Neural progenitor cell (in vitro differentiated cells): ENCODE measurements at regions not wholly inside any gene's neighbourhood (a gene's known extent, or its start where the extent isn't known, plus 50 kb on each side); places are given as distances from the start of the nearest gene placed in this dataset.

Experiments
- CTCF ChIP-seq: fragments of 200-600 bp; sonication (generic); IDR thresholded peaks from 2 replicates; pipeline ENCODE4 v1.5.1; 2017; ENCODE audit warnings: antibody characterized with exemption, mild to moderate bottlenecking
- EZH2 ChIP-seq: fragments of 200-600 bp; sonication (generic); IDR thresholded peaks from 2 replicates; pipeline ENCODE4 v1.6.1; 2017; ENCODE audit warnings: antibody characterized with exemption, mild to moderate bottlenecking, moderate library complexity
- EZH2phosphoT487 ChIP-seq: fragments of 200-600 bp; sonication (generic); IDR thresholded peaks from 2 replicates; pipeline ENCODE4 v1.6.1; 2017; ENCODE audit warnings: antibody characterized with exemption

GRCh38 chr18:77679869-77680268 is 430.2 kb downstream of the GALR1 start:
- TF ChIP-seq CTCF: no peak
- TF ChIP-seq EZH2phosphoT487: no peak
- TF ChIP-seq EZH2: no peak
